22Rv1 (cell line): ENCODE measurements at regions not wholly inside any gene's neighbourhood (a gene's known extent, or its start where the extent isn't known, plus 50 kb on each side); places are given as distances from the start of the nearest gene placed in this dataset.

Experiments
- H3K27ac ChIP-seq: fragments of 450-650 bp; 2 replicates; pipeline ENCODE4 v1.5.1; 2017
- CTCF ChIP-seq: fragments of 450-650 bp; IDR thresholded peaks from 2 replicates; pipeline ENCODE4 v1.5.1; 2017; ENCODE audit warnings: mild to moderate bottlenecking
- ZFX ChIP-seq: fragments of 450-650 bp; IDR thresholded peaks from 2 replicates; pipeline ENCODE4 v1.6.1; 2017; ENCODE audit warnings: antibody characterized with exemption, borderline replicate concordance

GRCh38 chr3:166917437-166917836, 462.7 kb downstream of the ZBBX start:
- no peak for TF ChIP-seq ZFX
- TF ChIP-seq CTCF: no peak
- no peak overlapping the region for H3K27ac ChIP-seq

GRCh38 chr3:166902374-166902773, 477.7 kb downstream of the ZBBX start:
- TF ChIP-seq CTCF: 0 out of 2 replicates have a peak, but pooled peaks have one; percentile 10
- TF ChIP-seq ZFX: no peak
- H3K27ac ChIP-seq: no peak overlapping the region

- H3K27ac ChIP-seq: no peak overlapping the region
- TF ChIP-seq CTCF (no peak), ZFX (no peak)
These were observed 479.1 kb downstream of the ZBBX start for GRCh38 chr3:166900866-166901577.

- no peak for TF ChIP-seq CTCF
- TF ChIP-seq ZFX: no peak
- H3K27ac ChIP-seq: no peak overlapping the region
These were observed 482.3 kb downstream of the ZBBX start for GRCh38 chr3:166897811-166898210.

- TF ChIP-seq CTCF (no peak), ZFX (no peak)
- H3K27ac ChIP-seq: no peak overlapping the region
These were observed 490.9 kb downstream of the ZBBX start for GRCh38 chr3:166889241-166889640.

GRCh38 chr3:166879661-166880060, 500.4 kb downstream of the ZBBX start:
- no peak overlapping the region for H3K27ac ChIP-seq
- TF ChIP-seq ZFX: no peak
- TF ChIP-seq CTCF: no peak

GRCh38 chr3:166877971-166878370, 502.1 kb downstream of the ZBBX start:
- no peak for TF ChIP-seq ZFX
- TF ChIP-seq CTCF: no peak
- H3K27ac ChIP-seq: no peak overlapping the region
